HAP-1 (cell line): ENCODE measurements at regions not wholly inside any gene's neighbourhood (a gene's known extent, or its start where the extent isn't known, plus 50 kb on each side); places are given as distances from the start of the nearest gene placed in this dataset.

ENCODE experiments used
- DNase-seq, 2 experiments: peaks; one replicate each; pipeline ENCODE4 v3.0.0-alpha.2; 2016 to 2020; ENCODE audit warnings: low spot score in 2 of 2
- H3K27me3 ChIP-seq: fragments of 250-450 bp; sonication (Bioruptor Pico); 2 replicates; pipeline ENCODE4 v1.5.1; 2020; ENCODE audit warnings: low read depth, mild to moderate bottlenecking, moderate library complexity
- H3K36me3 ChIP-seq: fragments of 250-450 bp; sonication (Bioruptor Pico); replicated peaks from 2 replicates; pipeline ENCODE4 v1.5.1; 2020; ENCODE audit warnings: mild to moderate bottlenecking
- H3K4me1 ChIP-seq: fragments of 250-450 bp; sonication (Bioruptor Pico); 2 replicates; pipeline ENCODE4 v1.5.1; 2020; ENCODE audit warnings: mild to moderate bottlenecking
- H3K4me3 ChIP-seq: fragments of 250-450 bp; sonication (Bioruptor Pico); 2 replicates; pipeline ENCODE4 v1.5.1; 2020; ENCODE audit warnings: mild to moderate bottlenecking, moderate library complexity
- H3K9me3 ChIP-seq: fragments of 250-450 bp; sonication (Bioruptor Pico); 2 replicates; pipeline ENCODE4 v1.5.1; 2020; ENCODE audit warnings: mild to moderate bottlenecking, moderate library complexity
- in situ Hi-C: fragments of 300-500 bp; cut with MboI; formaldehyde crosslinking; loops from 3 replicates; pipeline ENCODE4 v1.14.3; 2020; ENCODE audit warnings: low sequenced_read_pairs, inconsistent platforms, mixed read lengths

- H3K9me3 ChIP-seq: no peaks in the 10 kb centered on the region
- no peak overlapping the region for H3K4me3 ChIP-seq
- DNase-seq: no peak
- no peaks in the 10 kb centered on the region for H3K4me1 ChIP-seq
- H3K36me3 ChIP-seq: no peaks in the 10 kb centered on the region
- H3K27me3 ChIP-seq: no peaks in the 10 kb centered on the region
- in situ Hi-C loops: no loop called here
These were observed 378.7 kb downstream of the CTTN start for GRCh38 chr11:70776914-70777532.

GRCh38 chr11:70778883-70779282 lies 380.6 kb downstream of the CTTN start:
- in situ Hi-C loops: no loop called here

GRCh38 chr11:70779433-70780245 lies 381.3 kb downstream of the CTTN start:
- in situ Hi-C loops: no loop called here
- Histone ChIP-seq H3K27me3 (no peaks in the 10 kb centered on the region), H3K4me1 (no peaks in the 10 kb centered on the region)

More at GRCh38 chr11:70778883-70779282, 380.6 kb downstream of the CTTN start:
- no peak for DNase-seq
- Histone ChIP-seq H3K27me3 (no peaks in the 10 kb centered on the region), H3K4me1 (no peaks in the 10 kb centered on the region), H3K4me3 (no peak overlapping the region), H3K36me3 (no peaks in the 10 kb centered on the region), H3K9me3 (no peaks in the 10 kb centered on the region)

DNA sequence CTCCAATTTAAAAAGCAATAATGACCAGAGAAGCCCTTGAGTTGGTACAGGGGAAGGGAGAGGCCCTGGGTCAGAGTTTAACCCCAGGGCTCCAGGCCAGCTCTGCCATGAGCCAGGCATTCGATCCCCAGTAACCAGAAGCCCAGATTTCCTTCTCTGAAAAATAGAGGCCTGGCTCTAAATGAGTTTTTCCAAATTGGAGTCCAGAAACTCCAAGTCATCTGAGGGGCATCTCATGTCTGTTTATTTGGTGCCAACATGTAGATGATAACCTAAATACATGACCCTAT lies 381.9 kb downstream of the CTTN start:
- DNase-seq: no peak
- in situ Hi-C loops: no loop called here
- no peaks in the 10 kb centered on the region for H3K27me3 ChIP-seq
- H3K9me3 ChIP-seq: no peaks in the 10 kb centered on the region
- no peaks in the 10 kb centered on the region for H3K36me3 ChIP-seq
- no peak overlapping the region for H3K4me3 ChIP-seq
- no peaks in the 10 kb centered on the region for H3K4me1 ChIP-seq

More at GRCh38 chr11:70779433-70780245, 381.3 kb downstream of the CTTN start:
- no peak for DNase-seq
- H3K4me3 ChIP-seq: no peak overlapping the region
- H3K36me3 ChIP-seq: no peaks in the 10 kb centered on the region
- H3K9me3 ChIP-seq: no peaks in the 10 kb centered on the region

DNA sequence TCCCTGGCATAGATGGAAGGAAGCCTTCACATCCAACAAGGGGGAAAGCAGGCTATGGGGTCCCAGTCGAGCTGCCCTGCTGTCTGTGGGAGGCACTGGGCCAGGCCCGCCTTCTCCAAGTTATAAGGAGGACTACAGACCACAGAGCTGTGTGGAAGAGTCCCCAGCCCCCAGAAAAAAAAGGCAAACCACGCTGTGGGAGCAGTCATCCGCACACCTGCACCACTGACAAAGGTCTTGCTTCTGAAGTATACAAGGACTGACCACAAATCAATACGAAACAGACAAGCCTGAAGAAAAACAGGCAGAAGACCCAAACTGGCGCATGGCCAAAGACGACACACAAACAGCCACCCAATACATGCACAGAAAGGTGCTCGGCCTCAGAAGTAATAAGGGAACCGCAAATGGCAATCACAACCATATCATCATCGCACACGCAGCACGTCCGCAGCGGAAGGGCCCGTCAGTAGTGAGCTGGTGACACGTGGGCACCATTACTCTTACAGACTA lies 384.1 kb downstream of the CTTN start:
- Histone ChIP-seq H3K4me1 (no peaks in the 10 kb centered on the region), H3K9me3 (no peaks in the 10 kb centered on the region), H3K36me3 (no peaks in the 10 kb centered on the region), H3K27me3 (no peaks in the 10 kb centered on the region), H3K4me3 (no peak overlapping the region)
- no peak for DNase-seq
- in situ Hi-C loops: no loop called here

- Histone ChIP-seq H3K9me3 (no peaks in the 10 kb centered on the region), H3K27me3 (no peaks in the 10 kb centered on the region), H3K36me3 (no peaks in the 10 kb centered on the region), H3K4me1 (no peaks in the 10 kb centered on the region), H3K4me3 (no peak overlapping the region)
- in situ Hi-C loops: no loop called here
- DNase-seq: no peak
These were observed 385.0 kb downstream of the CTTN start for GRCh38 chr11:70783356-70783755.

- H3K4me3 ChIP-seq: no peak overlapping the region
- no peaks in the 10 kb centered on the region for H3K27me3 ChIP-seq
- H3K9me3 ChIP-seq: no peaks in the 10 kb centered on the region
- no peak for DNase-seq
- in situ Hi-C loops: no loop called here
- H3K36me3 ChIP-seq: no peaks in the 10 kb centered on the region
- H3K4me1 ChIP-seq: no peaks in the 10 kb centered on the region
These were observed 385.5 kb downstream of the CTTN start for GRCh38 chr11:70783821-70784220.

DNA sequence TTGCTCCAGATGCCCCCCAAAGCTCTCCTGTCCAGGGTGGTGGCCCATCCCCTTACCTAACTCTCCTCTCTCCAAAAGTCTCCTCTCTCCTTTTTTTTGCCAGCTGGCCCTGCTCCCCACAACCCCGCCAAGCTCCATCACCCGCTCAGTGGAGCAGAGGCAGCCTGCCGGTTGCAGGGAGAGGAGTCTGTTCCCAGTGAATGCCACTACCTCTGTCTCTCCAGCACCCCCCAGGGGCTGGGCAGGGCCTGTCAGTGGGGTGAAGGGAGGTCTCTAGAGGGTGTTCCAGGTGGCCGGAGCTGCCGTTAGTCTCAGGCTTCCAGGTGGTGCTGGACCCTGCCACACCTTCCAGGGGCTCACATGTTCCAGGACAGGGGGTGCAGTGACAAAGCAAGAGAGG lies 387.0 kb downstream of the CTTN start:
- H3K36me3 ChIP-seq: no peaks in the 10 kb centered on the region
- no peak for DNase-seq
- H3K9me3 ChIP-seq: no peaks in the 10 kb centered on the region
- H3K4me1 ChIP-seq: no peaks in the 10 kb centered on the region
- H3K4me3 ChIP-seq: no peak overlapping the region
- H3K27me3 ChIP-seq: no peaks in the 10 kb centered on the region
- in situ Hi-C loops: no loop called here

GRCh38 chr11:70786021-70786665 lies 387.8 kb downstream of the CTTN start:
- in situ Hi-C loops: no loop called here
- no peaks in the 10 kb centered on the region for H3K27me3 ChIP-seq
- H3K36me3 ChIP-seq: no peaks in the 10 kb centered on the region
- no peak overlapping the region for H3K4me3 ChIP-seq
- DNase-seq: no peak
- no peaks in the 10 kb centered on the region for H3K9me3 ChIP-seq
- H3K4me1 ChIP-seq: no peaks in the 10 kb centered on the region

GRCh38 chr11:70788248-70789022 lies 390.1 kb downstream of the CTTN start:
- Histone ChIP-seq H3K4me1 (no peaks in the 10 kb centered on the region), H3K36me3 (no peaks in the 10 kb centered on the region), H3K27me3 (no peaks in the 10 kb centered on the region), H3K9me3 (no peaks in the 10 kb centered on the region), H3K4me3 (no peak overlapping the region)
- DNase-seq: no peak
- in situ Hi-C loops: no loop called here

- H3K9me3 ChIP-seq: no peaks in the 10 kb centered on the region
- no peak for DNase-seq
- no peaks in the 10 kb centered on the region for H3K36me3 ChIP-seq
- in situ Hi-C loops: no loop called here
- H3K27me3 ChIP-seq: no peaks in the 10 kb centered on the region
- no peak overlapping the region for H3K4me3 ChIP-seq
- no peaks in the 10 kb centered on the region for H3K4me1 ChIP-seq
These were observed 392.5 kb downstream of the CTTN start for GRCh38 chr11:70790671-70791300.

DNA sequence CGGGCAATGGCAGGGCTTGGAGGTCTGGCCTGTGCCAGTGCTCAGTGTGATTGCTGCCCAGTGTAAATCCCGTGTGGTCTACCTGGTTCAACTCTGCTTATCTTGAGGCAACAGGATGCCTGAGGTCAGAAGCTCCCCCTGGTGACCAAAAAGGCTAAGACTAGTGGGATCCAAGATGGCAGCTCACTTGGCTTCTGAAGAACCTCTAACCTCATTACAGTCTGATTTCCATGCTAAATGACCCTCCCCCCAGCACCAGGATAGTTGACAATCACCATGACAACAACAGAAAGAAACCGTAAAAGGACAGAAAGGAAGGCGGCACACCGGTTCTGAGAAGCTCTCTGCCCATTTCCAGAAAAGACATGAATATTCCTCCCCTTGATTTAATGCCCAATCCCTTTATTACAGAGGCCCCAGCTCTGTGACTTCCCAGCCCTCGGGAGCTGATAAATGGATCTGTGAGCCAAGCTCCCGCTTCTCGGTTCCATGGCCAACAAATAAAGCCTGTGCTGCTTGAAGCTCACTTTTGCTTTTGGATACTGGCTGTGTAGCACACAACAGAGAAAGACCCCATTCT lies 398.4 kb downstream of the CTTN start:
- Histone ChIP-seq H3K36me3 (no peaks in the 10 kb centered on the region), H3K9me3 (no peaks in the 10 kb centered on the region), H3K4me3 (no peak overlapping the region), H3K4me1 (no peaks in the 10 kb centered on the region), H3K27me3 (no peaks in the 10 kb centered on the region)
- DNase-seq: no peak
- in situ Hi-C loops: no loop called here

- no peaks in the 10 kb centered on the region for H3K9me3 ChIP-seq
- H3K4me3 ChIP-seq: no peak overlapping the region
- H3K36me3 ChIP-seq: no peaks in the 10 kb centered on the region
- DNase-seq: no peak
- no peaks in the 10 kb centered on the region for H3K4me1 ChIP-seq
- in situ Hi-C loops: no loop called here
- H3K27me3 ChIP-seq: no peaks in the 10 kb centered on the region
These were observed 400.0 kb downstream of the CTTN start for GRCh38 chr11:70798296-70798695.
